ENCODE measurements at regions not wholly inside any gene's neighbourhood (a gene's known extent, or its start where the extent isn't known, plus 50 kb on each side); places are given as distances from the start of the nearest gene placed in this dataset.

DNA sequence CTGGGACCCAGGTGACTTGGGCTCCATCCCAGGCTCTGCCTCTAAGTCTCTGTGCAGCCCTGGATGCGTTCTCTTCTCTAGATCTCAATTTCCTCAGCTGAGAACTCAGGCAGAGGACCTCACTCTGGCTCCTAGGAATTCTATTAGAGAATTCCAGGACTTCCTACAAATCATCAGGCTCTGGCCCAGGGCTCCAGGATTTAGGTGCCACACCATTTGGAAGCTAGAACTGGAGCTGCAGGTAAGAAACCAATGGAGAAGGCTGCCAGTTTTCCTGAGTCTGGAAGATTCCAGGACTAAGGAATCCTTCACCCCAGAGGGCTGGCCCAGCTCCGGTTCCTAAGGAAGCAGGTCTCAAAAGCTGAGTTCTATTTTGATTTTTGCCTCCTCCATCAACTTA, 189.8 kb upstream of the CDH5 start:
- Histone ChIP-seq H3K27me3 (ENCODE audit: control insufficient read depth, low read length) (no peaks in the 10 kb centered on the region), H3K4me1 (ENCODE audit: control insufficient read depth, low read length) (no peaks in the 10 kb centered on the region), H3K36me3 (ENCODE audit: control insufficient read depth, low read length) (no peaks in the 10 kb centered on the region), H3F3A (ENCODE audit: control insufficient read depth, insufficient read depth) (no peaks in the 10 kb centered on the region), H3K9me2 (replicated peaks; ENCODE audit: control insufficient read depth, low read length) (no peaks in the 10 kb centered on the region), H3K27ac (ENCODE audit: low read depth, low read length) (no peak overlapping the region), H3K9me3 (ENCODE audit: control insufficient read depth, insufficient read depth, low read length) (peaks cover 8% of the 10 kb centered on the region; the same call in 1 of the 2 replicates), H3K79me2 (ENCODE audit: control insufficient read depth, low read length) (no peaks in the 10 kb centered on the region), H3K4me2 (ENCODE audit: low read length) (no peak overlapping the region), H4K20me1 (ENCODE audit: control insufficient read depth, insufficient read depth, low read depth, low read length) (no peaks in the 10 kb centered on the region), H3K4me3 (ENCODE audit: low read length) (no peak overlapping the region)
- TF ChIP-seq, protein P1, sequence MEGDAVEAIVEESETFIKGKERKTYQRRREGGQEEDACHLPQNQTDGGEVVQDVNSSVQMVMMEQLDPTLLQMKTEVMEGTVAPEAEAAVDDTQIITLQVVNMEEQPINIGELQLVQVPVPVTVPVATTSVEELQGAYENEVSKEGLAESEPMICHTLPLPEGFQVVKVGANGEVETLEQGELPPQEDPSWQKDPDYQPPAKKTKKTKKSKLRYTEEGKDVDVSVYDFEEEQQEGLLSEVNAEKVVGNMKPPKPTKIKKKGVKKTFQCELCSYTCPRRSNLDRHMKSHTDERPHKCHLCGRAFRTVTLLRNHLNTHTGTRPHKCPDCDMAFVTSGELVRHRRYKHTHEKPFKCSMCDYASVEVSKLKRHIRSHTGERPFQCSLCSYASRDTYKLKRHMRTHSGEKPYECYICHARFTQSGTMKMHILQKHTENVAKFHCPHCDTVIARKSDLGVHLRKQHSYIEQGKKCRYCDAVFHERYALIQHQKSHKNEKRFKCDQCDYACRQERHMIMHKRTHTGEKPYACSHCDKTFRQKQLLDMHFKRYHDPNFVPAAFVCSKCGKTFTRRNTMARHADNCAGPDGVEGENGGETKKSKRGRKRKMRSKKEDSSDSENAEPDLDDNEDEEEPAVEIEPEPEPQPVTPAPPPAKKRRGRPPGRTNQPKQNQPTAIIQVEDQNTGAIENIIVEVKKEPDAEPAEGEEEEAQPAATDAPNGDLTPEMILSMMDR (IDR thresholded peaks at IDR 0.05; ENCODE audit: low read depth, low read length, poor library complexity, severe bottlenecking): no peak
- TF ChIP-seq EZH2phosphoT487 (IDR thresholded peaks at IDR 0.05; ENCODE audit: borderline replicate concordance, low read length): no peak

DNA sequence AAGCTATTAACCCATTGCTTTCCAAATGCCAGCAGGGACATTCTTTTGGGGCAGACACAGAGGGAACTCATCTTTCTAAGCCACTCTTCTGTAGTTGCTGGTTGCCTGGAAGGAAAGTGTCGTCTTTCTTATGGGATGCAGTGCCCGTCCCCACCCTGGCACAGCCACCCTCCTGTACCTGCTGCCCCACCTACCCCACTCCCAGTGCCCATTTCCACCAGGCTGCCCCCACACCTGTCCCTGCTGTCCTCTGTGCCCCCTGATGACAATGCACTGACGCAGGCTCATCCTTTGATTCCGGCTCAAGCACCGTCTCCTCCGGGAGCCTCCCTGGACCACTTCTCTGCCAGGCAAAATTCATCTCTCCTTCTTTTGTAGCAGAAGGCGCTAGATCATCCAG, 190.4 kb upstream of the CDH5 start:
- Histone ChIP-seq H3F3A (ENCODE audit: control insufficient read depth, insufficient read depth) (no peaks in the 10 kb centered on the region), H4K20me1 (ENCODE audit: control insufficient read depth, insufficient read depth, low read depth, low read length) (no peaks in the 10 kb centered on the region), H3K9me2 (replicated peaks; ENCODE audit: control insufficient read depth, low read length) (no peaks in the 10 kb centered on the region), H3K79me2 (ENCODE audit: control insufficient read depth, low read length) (no peaks in the 10 kb centered on the region), H3K27me3 (ENCODE audit: control insufficient read depth, low read length) (no peaks in the 10 kb centered on the region), H3K9me3 (ENCODE audit: control insufficient read depth, insufficient read depth, low read length) (peaks cover 8% of the 10 kb centered on the region; the same call in 1 of the 2 replicates), H3K4me1 (ENCODE audit: control insufficient read depth, low read length) (no peaks in the 10 kb centered on the region), H3K4me2 (ENCODE audit: low read length) (no peak overlapping the region), H3K27ac (ENCODE audit: low read depth, low read length) (no peak overlapping the region), H3K4me3 (ENCODE audit: low read length) (no peak overlapping the region), H3K36me3 (ENCODE audit: control insufficient read depth, low read length) (no peaks in the 10 kb centered on the region)
- TF ChIP-seq, protein P1 (IDR thresholded peaks at IDR 0.05; ENCODE audit: low read depth, low read length, poor library complexity, severe bottlenecking): no peak
- no peak for TF ChIP-seq EZH2phosphoT487 (IDR thresholded peaks at IDR 0.05; ENCODE audit: borderline replicate concordance, low read length)

DNA sequence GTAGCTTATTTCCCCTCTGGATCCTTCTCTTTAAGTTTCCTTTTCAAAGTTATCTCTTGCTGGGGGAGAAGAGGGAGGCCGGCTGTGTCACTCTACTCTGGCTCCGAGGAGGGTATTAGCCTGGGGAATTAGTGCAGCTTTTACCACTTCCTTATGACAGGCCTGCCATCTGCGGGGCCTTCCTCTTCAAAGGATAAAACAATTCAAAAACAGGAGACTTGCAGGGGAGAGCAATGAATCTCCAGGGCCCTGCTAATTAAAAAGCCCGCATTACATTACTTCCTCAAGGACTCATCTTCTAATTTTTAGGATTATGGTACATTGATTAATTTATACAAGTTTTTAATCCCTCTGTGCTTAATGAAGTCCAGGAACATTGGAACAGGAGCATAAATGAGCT, 190.9 kb upstream of the CDH5 start:
- no peaks in the 10 kb centered on the region for H3F3A ChIP-seq (ENCODE audit: control insufficient read depth, insufficient read depth)
- no peak overlapping the region for H3K4me2 ChIP-seq (ENCODE audit: low read length)
- H3K4me3 ChIP-seq (ENCODE audit: low read length): no peak overlapping the region
- H3K79me2 ChIP-seq (ENCODE audit: control insufficient read depth, low read length): no peaks in the 10 kb centered on the region
- no peaks in the 10 kb centered on the region for H3K9me2 ChIP-seq (replicated peaks; ENCODE audit: control insufficient read depth, low read length)
- H4K20me1 ChIP-seq (ENCODE audit: control insufficient read depth, insufficient read depth, low read depth, low read length): no peaks in the 10 kb centered on the region
- peaks cover 8% of the 10 kb centered on the region; the same call in 1 of the 2 replicates for H3K9me3 ChIP-seq (ENCODE audit: control insufficient read depth, insufficient read depth, low read length)
- H3K27me3 ChIP-seq (ENCODE audit: control insufficient read depth, low read length): no peaks in the 10 kb centered on the region
- TF ChIP-seq, protein P1 (IDR thresholded peaks at IDR 0.05; ENCODE audit: low read depth, low read length, poor library complexity, severe bottlenecking): no peak
- TF ChIP-seq EZH2phosphoT487 (IDR thresholded peaks at IDR 0.05; ENCODE audit: borderline replicate concordance, low read length): no peak
- no peaks in the 10 kb centered on the region for H3K4me1 ChIP-seq (ENCODE audit: control insufficient read depth, low read length)
- no peak overlapping the region for H3K27ac ChIP-seq (ENCODE audit: low read depth, low read length)
- no peaks in the 10 kb centered on the region for H3K36me3 ChIP-seq (ENCODE audit: control insufficient read depth, low read length)

Measured in DOHH2 (cell line).